ENCODE measurements at regions not wholly inside any gene's neighbourhood (a gene's known extent, or its start where the extent isn't known, plus 50 kb on each side); places are given as distances from the start of the nearest gene placed in this dataset.

DNA sequence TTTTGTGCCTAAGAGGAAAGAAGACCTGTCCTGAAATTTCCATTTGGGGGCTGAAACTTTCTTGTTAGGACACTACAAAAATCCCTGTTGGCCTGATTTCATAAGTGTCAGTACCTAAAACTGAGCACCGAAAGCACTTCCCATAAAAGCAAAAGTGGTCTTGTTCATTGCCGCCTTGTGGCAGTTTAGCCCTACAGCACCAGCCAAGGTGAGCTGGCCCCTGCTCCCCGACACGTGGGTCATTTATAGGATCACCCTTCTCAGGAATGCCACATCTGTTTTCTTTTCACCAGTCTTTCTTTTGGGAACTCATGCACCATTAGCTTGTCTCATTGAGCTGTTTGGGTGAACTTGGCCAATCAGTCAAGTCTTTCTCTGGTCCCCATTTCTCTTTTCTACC lies 155.8 kb upstream of the KAZN start:
- H3K4me3 ChIP-seq (ENCODE audit: low read depth, low read length), result no peak overlapping the region
- TF ChIP-seq CTCF (IDR thresholded peaks at IDR 0.05; ENCODE audit: insufficient read depth, low read length, missing control alignments), result no peak
- no peak for DNase-seq (ENCODE audit: low read depth, low spot score)
- POLR2A ChIA-PET, result interaction anchor here (2.5 kb wide), 1 partner anchor 44 kb away, joined by 13 read pairs; no protein-coding TSS in a partner anchor
- CTCF ChIA-PET, result no interaction called here

GRCh38 chr1:14443164-14443787 lies 155.2 kb upstream of the KAZN start:
- ChIA-PET POLR2A (no interaction called here), CTCF (no interaction called here)
- no peak for DNase-seq (ENCODE audit: low read depth, low spot score)
- TF ChIP-seq CTCF (IDR thresholded peaks at IDR 0.05; ENCODE audit: insufficient read depth, low read length, missing control alignments), result no peak
- H3K4me3 ChIP-seq (ENCODE audit: low read depth, low read length), result no peak overlapping the region

DNA sequence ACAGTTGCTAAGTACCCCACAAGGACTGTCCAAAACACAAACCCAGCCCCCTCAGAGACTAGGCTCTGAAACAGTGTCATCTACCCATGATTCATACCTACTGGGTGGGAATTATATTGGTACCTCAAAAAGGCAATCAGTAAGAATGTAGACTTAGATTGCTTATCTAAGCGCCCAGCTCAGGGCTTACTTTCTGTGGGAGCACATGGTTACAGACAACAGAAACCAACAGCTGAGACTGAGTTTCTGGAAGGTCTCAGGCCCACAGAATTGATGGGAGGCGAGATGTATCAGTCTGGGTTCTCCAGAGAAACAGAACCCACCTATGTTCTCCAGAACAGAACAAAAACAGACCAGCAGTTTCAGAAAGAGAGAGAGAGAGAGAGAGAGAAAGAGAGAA lies 147.3 kb upstream of the KAZN start:
- POLR2A ChIA-PET, result no interaction called here
- CTCF ChIA-PET, result no interaction called here
- DNase-seq (ENCODE audit: low read depth, low spot score), result no peak
- H3K4me3 ChIP-seq (ENCODE audit: low read depth, low read length), result no peak overlapping the region
- TF ChIP-seq CTCF (IDR thresholded peaks at IDR 0.05; ENCODE audit: insufficient read depth, low read length, missing control alignments), result no peak

- no peak for TF ChIP-seq CTCF (IDR thresholded peaks at IDR 0.05; ENCODE audit: insufficient read depth, low read length, missing control alignments)
- CTCF ChIA-PET, result no interaction called here
- DNase-seq (ENCODE audit: low read depth, low spot score), result no peak
- H3K4me3 ChIP-seq (ENCODE audit: low read depth, low read length), result no peak overlapping the region
- POLR2A ChIA-PET, result no interaction called here
Measured at GRCh38 chr1:14452551-14452950, 145.9 kb upstream of the KAZN start.

- no peak for TF ChIP-seq CTCF (IDR thresholded peaks at IDR 0.05; ENCODE audit: insufficient read depth, low read length, missing control alignments)
- no peak for DNase-seq (ENCODE audit: low read depth, low spot score)
- ChIA-PET POLR2A (no interaction called here), CTCF (no interaction called here)
- H3K4me3 ChIP-seq (ENCODE audit: low read depth, low read length), result no peak overlapping the region
Measured at GRCh38 chr1:14460173-14460572, 138.3 kb upstream of the KAZN start.

DNA sequence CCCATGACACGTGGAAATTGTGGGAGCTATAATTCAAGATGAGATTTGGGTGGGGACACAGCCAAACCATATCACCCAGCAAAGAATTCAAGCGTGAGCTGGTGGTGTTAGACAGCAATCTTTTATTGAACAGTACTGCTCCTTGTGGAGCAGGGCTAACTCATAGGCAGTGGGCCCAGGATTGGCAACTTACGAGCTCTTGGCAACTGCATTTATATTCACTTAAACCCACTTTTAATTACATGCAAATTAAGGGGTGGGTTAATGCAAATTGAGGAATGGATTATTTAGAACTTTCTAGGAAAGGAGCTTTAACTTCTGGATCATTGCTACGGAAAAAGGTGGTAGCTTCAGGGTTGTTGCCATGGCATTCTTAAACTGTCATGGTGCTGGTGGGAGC lies 135.6 kb upstream of the KAZN start:
- H3K4me3 ChIP-seq (ENCODE audit: low read depth, low read length), result no peak overlapping the region
- ChIA-PET POLR2A (no interaction called here), CTCF (no interaction called here)
- DNase-seq (ENCODE audit: low read depth, low spot score), result no peak
- TF ChIP-seq CTCF (IDR thresholded peaks at IDR 0.05; ENCODE audit: insufficient read depth, low read length, missing control alignments), result no peak
